22Rv1 (cell line): ENCODE measurements at regions not wholly inside any gene's neighbourhood (a gene's known extent, or its start where the extent isn't known, plus 50 kb on each side); places are given as distances from the start of the nearest gene placed in this dataset.
"Not testable (repeated sequence)": the region's sequence is repeated elsewhere in the genome, so short reads cannot be mapped to it uniquely, and the experiment has no call there.

Experiments
- H3K27ac ChIP-seq: fragments of 450-650 bp; 2 replicates; pipeline ENCODE4 v1.5.1; 2017
- ZFX ChIP-seq: fragments of 450-650 bp; IDR thresholded peaks from 2 replicates; pipeline ENCODE4 v1.6.1; 2017; ENCODE audit warnings: antibody characterized with exemption, borderline replicate concordance
- TF ChIP-seq, protein P1 (sequence below): fragments of 450-650 bp; IDR thresholded peaks from 2 replicates; pipeline ENCODE4 v1.5.1; 2017; ENCODE audit warnings: mild to moderate bottlenecking

DNA sequence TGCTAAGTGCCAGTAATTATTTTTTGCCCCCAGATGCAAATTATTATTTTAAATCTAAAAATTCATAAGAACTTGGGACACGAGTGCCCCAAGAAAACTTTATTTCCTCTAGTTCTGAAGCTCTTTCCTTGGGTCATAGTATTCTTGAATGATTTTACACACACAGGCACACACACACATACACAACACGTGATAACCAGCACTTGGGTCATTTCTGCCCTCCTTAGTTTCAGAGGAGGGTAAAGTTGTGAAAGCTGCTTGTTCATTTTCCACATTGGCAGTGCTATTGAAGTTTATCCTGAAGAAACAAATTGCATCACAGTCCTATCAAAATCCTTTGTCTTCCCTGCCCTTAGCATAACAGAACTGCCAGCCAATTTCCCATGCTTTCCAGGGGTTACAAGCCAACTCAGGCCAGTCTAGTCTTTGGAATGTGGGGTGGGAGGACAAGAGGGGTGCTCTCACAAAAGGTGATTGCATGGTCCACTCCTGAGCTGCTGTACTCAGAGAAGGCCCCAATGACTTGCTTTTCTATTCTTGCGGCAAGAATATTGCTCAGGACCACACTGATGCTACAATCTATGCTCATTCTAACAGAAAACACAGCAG, 98.5 kb upstream of the POGK start:
- TF ChIP-seq, protein P1, sequence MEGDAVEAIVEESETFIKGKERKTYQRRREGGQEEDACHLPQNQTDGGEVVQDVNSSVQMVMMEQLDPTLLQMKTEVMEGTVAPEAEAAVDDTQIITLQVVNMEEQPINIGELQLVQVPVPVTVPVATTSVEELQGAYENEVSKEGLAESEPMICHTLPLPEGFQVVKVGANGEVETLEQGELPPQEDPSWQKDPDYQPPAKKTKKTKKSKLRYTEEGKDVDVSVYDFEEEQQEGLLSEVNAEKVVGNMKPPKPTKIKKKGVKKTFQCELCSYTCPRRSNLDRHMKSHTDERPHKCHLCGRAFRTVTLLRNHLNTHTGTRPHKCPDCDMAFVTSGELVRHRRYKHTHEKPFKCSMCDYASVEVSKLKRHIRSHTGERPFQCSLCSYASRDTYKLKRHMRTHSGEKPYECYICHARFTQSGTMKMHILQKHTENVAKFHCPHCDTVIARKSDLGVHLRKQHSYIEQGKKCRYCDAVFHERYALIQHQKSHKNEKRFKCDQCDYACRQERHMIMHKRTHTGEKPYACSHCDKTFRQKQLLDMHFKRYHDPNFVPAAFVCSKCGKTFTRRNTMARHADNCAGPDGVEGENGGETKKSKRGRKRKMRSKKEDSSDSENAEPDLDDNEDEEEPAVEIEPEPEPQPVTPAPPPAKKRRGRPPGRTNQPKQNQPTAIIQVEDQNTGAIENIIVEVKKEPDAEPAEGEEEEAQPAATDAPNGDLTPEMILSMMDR, result no peak
- TF ChIP-seq ZFX, result no peak
- H3K27ac ChIP-seq, result no peak overlapping the region

- TF ChIP-seq, protein P1, result no peak
- no peak for TF ChIP-seq ZFX
- no peak overlapping the region for H3K27ac ChIP-seq
Measured at GRCh38 chr1:166763318-166763717, 76.0 kb upstream of the POGK start.

GRCh38 chr1:166766942-166767341, 72.3 kb upstream of the POGK start:
- TF ChIP-seq, protein P1, result no peak
- no peak for TF ChIP-seq ZFX
- no peak overlapping the region for H3K27ac ChIP-seq

DNA sequence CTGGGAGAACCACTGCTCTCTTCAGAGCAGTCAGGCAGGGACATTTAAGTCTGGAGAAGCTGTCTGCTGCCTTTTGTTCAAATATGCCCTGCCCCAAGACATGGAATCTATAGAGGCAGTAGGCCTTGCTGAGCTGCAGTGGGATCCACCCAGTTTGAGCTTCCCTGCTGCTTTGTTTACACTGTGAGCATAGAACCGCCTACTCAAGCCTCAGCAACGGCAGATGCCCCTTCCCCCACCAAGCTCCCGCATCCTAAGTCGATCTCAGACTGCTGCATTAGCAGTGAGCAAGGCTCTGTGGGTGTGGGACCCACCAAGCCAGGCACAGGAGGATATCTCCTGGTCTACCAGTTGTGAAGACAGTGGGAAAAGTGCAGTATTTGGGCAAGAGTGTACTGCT, 54.6 kb upstream of the POGK start:
- not testable (repeated sequence) for H3K27ac ChIP-seq

DNA sequence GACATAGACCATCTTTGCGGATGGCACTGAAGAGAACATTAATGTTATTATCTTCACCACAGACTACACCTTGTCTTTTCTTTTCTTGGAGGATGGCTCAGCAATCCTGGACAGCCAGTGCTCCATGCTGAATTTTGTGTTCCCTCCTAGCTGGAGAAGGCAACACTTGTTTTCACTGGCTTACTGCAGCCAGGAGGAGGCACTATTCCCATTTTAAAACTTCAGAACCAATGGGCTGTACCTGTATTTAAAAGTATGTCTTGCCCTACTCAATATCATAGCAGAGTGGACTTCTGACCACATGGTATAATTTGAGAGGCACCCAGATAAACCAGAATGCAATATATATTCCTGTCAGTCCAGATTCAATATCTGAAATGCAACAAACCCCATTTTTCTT, 53.3 kb upstream of the POGK start:
- TF ChIP-seq ZFX, result no peak
- TF ChIP-seq, protein P1, result peak; percentile 20; the same call in 1 of the 2 replicates
- no peak overlapping the region for H3K27ac ChIP-seq

GRCh38 chr1:166789286-166789685, 50.0 kb upstream of the POGK start:
- TF ChIP-seq ZFX, result no peak
- TF ChIP-seq, protein P1, result no peak
- H3K27ac ChIP-seq, result no peak overlapping the region
